Mucosa of descending colon (tissue), 3 donors: ENCODE measurements at regions not wholly inside any gene's neighbourhood (a gene's known extent, or its start where the extent isn't known, plus 50 kb on each side); places are given as distances from the start of the nearest gene placed in this dataset.

Experiments used
- ATAC-seq: fragments of 200-7000 bp; cut with Tn5 transposase; one replicate; pipeline ENCODE4 v1.9.1; 2020; ENCODE audit warnings: mild to moderate bottlenecking, moderate library complexity
- DNase-seq, 3 donors: peaks; one replicate each; pipeline ENCODE4 v3.0.0-alpha.2; 2020
- H3K36me3 ChIP-seq: fragments of 200-600 bp; one replicate; pipeline ENCODE4 v1.8.0; 2021; ENCODE audit warnings: low read depth, mild to moderate bottlenecking
- H3K4me1 ChIP-seq: fragments of 200-600 bp; one replicate; pipeline ENCODE4 v1.8.0; 2021; ENCODE audit warnings: low read depth, mild to moderate bottlenecking
- H3K4me3 ChIP-seq: fragments of 200-600 bp; one replicate; pipeline ENCODE4 v1.8.0; 2021; ENCODE audit warnings: mild to moderate bottlenecking
- H3K9me3 ChIP-seq: fragments of 200-600 bp; one replicate; pipeline ENCODE4 v1.8.0; 2021; ENCODE audit warnings: mild to moderate bottlenecking
- CTCF ChIP-seq: fragments of 200-600 bp; IDR thresholded peaks from one replicate; pipeline ENCODE4 v1.8.0; 2022; ENCODE audit warnings: antibody characterized with exemption, mild to moderate bottlenecking
- intact Hi-C, 2 donors: fragments of 100-400 bp; cut with DNase I in 1 of 2; cut with micrococcal nuclease in 1 of 2; formaldehyde crosslinking; loops; one replicate each; pipeline versions ENCODE4 v1.11.0 to v1.11.1; 2022; cut with DNase I, micrococcal nuclease
- donor health status: DM: no; HTN: no; CAD: no; lungs with moderate emphysema.
- donor health status: DM: no; HTN: no; CAD: no.
- donor health status: DM: no; HTN: yes; CAD: no.

GRCh38 chr10:55024713-55025112, 223.7 kb upstream of the PCDH15 start:
- ATAC-seq (no peak), DNase-seq (no peak)
- no peak for TF ChIP-seq CTCF
- Histone ChIP-seq H3K4me3 (no peak overlapping the region), H3K9me3 (no peaks in the 10 kb centered on the region), H3K36me3 (no peaks in the 10 kb centered on the region), H3K4me1 (no peaks in the 10 kb centered on the region)
- intact Hi-C loops = no loop called here

GRCh38 chr10:55019439-55019838, 218.4 kb upstream of the PCDH15 start:
- intact Hi-C loops = no loop called here
- no peaks in the 10 kb centered on the region for H3K36me3 ChIP-seq
- H3K4me3 ChIP-seq = no peak overlapping the region
- ATAC-seq (no peak), DNase-seq (no peak)
- H3K9me3 ChIP-seq = no peaks in the 10 kb centered on the region
- no peaks in the 10 kb centered on the region for H3K4me1 ChIP-seq
- TF ChIP-seq CTCF = no peak

- no peak for TF ChIP-seq CTCF
- H3K4me1 ChIP-seq = no peaks in the 10 kb centered on the region
- intact Hi-C loops = no loop called here
- DNase-seq (no peak), ATAC-seq (no peak)
- H3K36me3 ChIP-seq = no peaks in the 10 kb centered on the region
- no peak overlapping the region for H3K4me3 ChIP-seq
- no peaks in the 10 kb centered on the region for H3K9me3 ChIP-seq
These were observed 212.3 kb upstream of the PCDH15 start for GRCh38 chr10:55013318-55013717.

- intact Hi-C loops = no loop called here
- no peaks in the 10 kb centered on the region for H3K4me1 ChIP-seq
- TF ChIP-seq CTCF = no peak
- DNase-seq (no peak), ATAC-seq (no peak)
- no peak overlapping the region for H3K4me3 ChIP-seq
- H3K9me3 ChIP-seq = no peaks in the 10 kb centered on the region
- H3K36me3 ChIP-seq = no peaks in the 10 kb centered on the region
These were observed 201.4 kb upstream of the PCDH15 start for GRCh38 chr10:55002420-55002819.

- Histone ChIP-seq H3K4me3 (no peak overlapping the region), H3K4me1 (no peaks in the 10 kb centered on the region), H3K36me3 (no peaks in the 10 kb centered on the region), H3K9me3 (no peaks in the 10 kb centered on the region)
- no peak for DNase-seq
- TF ChIP-seq CTCF = no peak
- ATAC-seq = no peak
- intact Hi-C loops = no loop called here
These were observed 200.4 kb upstream of the PCDH15 start for GRCh38 chr10:55001422-55001821.

- Histone ChIP-seq H3K4me3 (no peak overlapping the region), H3K4me1 (no peaks in the 10 kb centered on the region), H3K9me3 (no peaks in the 10 kb centered on the region), H3K36me3 (no peaks in the 10 kb centered on the region)
- TF ChIP-seq CTCF = no peak
- intact Hi-C loops = no loop called here
- no peak for ATAC-seq
- no peak for DNase-seq
These were observed 192.1 kb upstream of the PCDH15 start for GRCh38 chr10:54993148-54993547.
